Smooth muscle cell (in vitro differentiated cells): ENCODE measurements at regions not wholly inside any gene's neighbourhood (a gene's known extent, or its start where the extent isn't known, plus 50 kb on each side); places are given as distances from the start of the nearest gene placed in this dataset.
"Not testable (repeated sequence)": the region's sequence is repeated elsewhere in the genome, so short reads cannot be mapped to it uniquely, and the experiment has no call there.

Experiments used
- DNase-seq: peaks from one replicate; lab custom pipeline; 2025; ENCODE audit not compliant: unreplicated experiment; lab: John Stamatoyannopoulos, UW
- H2AFZ ChIP-seq: fragments of 200-600 bp; sonication (generic); 2 replicates; pipeline ENCODE4 v1.6.0; 2016; ENCODE audit warnings: antibody characterized with exemption, low read depth, mild to moderate bottlenecking
- H3F3A ChIP-seq: fragments of 200-600 bp; sonication (generic); 2 replicates; pipeline ENCODE4 v1.6.0; 2017; ENCODE audit warnings: antibody characterized with exemption, low read depth
- H3K27ac ChIP-seq: fragments of 200-600 bp; sonication (generic); 2 replicates; pipeline ENCODE4 v1.5.1; 2016; ENCODE audit warnings: low read depth, mild to moderate bottlenecking
- H3K27me3 ChIP-seq: fragments of 200-600 bp; sonication (generic); 2 replicates; pipeline ENCODE4 v1.6.1; 2016; ENCODE audit warnings: low read depth, mild to moderate bottlenecking
- H3K36me3 ChIP-seq: fragments of 200-600 bp; sonication (generic); 2 replicates; pipeline ENCODE4 v1.5.1; 2016; ENCODE audit warnings: low read depth
- H3K4me1 ChIP-seq: fragments of 200-600 bp; sonication (generic); 2 replicates; pipeline ENCODE4 v1.5.1; 2016; ENCODE audit warnings: low read depth
- H3K4me2 ChIP-seq: fragments of 200-600 bp; sonication (generic); 2 replicates; pipeline ENCODE4 v1.6.0; 2016; ENCODE audit warnings: mild to moderate bottlenecking
- H3K4me3 ChIP-seq: fragments of 200-600 bp; sonication (generic); 2 replicates; pipeline ENCODE4 v1.5.1; 2016; ENCODE audit warnings: mild to moderate bottlenecking
- H3K79me2 ChIP-seq: fragments of 200-600 bp; sonication (generic); 2 replicates; pipeline ENCODE4 v1.6.0; 2016; ENCODE audit warnings: low read depth, mild to moderate bottlenecking
- H3K9ac ChIP-seq: fragments of 200-600 bp; sonication (generic); 2 replicates; pipeline ENCODE4 v1.6.0; 2016; ENCODE audit warnings: low read depth
- H3K9me3 ChIP-seq: fragments of 200-600 bp; sonication (generic); replicated peaks from 2 replicates; pipeline ENCODE4 v1.5.1; 2016; ENCODE audit warnings: low read depth
- H4K20me1 ChIP-seq: fragments of 200-600 bp; sonication (generic); 2 replicates; pipeline ENCODE4 v1.6.0; 2016; ENCODE audit warnings: low read depth
- WGBS: methylation state at CpG from one replicate; pipeline ENCODE4 v1.1.7; 2016; ENCODE audit warnings: low lambda C conversion rate; 5-methylcytosine and 5-hydroxymethylcytosine counted together
- TF ChIP-seq, protein P1 (sequence below): fragments of 200-600 bp; sonication (generic); IDR thresholded peaks from 2 replicates; pipeline ENCODE4 v1.5.1; 2017; ENCODE audit warnings: borderline replicate concordance, mild to moderate bottlenecking, antibody characterized with exemption; ENCODE audit not compliant: insufficient read depth, poor library complexity, severe bottlenecking

GRCh38 chr12:93239789-93240188 is 137.9 kb upstream of the NUDT4 start:
- WGBS, result 96% methylated on average over 2 of the region's 2 CpGs
- DNase-seq, H4K20me1 ChIP-seq, H3K9ac ChIP-seq, H3F3A ChIP-seq, H3K4me1 ChIP-seq, H3K4me3 ChIP-seq, H3K27me3 ChIP-seq, H3K4me2 ChIP-seq, H3K27ac ChIP-seq, H3K9me3 ChIP-seq, H3K36me3 ChIP-seq, H2AFZ ChIP-seq, H3K79me2 ChIP-seq: not testable (repeated sequence)

DNA sequence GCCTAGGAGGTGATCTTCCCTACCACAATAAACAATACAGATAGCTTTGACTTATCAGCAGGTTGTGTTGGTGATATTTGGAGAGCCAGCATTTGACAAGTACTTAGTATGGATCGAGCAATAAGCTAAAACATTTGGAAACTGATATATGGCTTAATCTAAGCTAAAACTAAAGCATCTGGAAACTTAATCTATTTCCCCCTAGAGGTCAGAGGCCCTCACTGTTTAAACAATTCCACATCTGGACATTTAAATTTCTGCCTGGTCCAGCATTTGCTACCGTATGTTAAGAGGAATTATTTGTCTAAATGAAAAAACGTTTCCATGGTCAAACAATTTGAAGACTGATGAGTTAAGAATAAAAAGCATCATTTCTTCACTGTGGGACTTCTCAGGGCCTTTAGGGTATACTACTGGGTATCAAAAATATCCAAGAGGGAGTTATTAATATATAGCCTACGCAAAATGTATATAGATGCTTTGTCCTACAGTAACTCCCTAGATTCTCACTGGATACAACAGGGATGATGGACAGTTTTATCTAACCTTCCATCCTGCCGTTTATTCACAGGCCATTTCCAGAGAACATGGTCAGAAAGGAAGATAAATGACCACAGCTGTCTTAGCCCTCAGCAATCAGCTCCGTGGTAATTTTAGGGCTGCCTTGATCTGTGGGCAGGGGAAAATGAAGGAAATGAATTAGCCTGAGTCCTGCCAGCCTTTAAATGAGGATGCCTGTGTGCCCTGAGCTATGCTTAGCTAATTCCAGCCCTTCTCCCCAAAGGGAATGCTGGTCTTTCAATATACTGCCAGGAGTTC is 135.4 kb upstream of the NUDT4 start:
- 53% methylated on average over 6 of the region's 6 CpGs for WGBS
- TF ChIP-seq, protein P1, sequence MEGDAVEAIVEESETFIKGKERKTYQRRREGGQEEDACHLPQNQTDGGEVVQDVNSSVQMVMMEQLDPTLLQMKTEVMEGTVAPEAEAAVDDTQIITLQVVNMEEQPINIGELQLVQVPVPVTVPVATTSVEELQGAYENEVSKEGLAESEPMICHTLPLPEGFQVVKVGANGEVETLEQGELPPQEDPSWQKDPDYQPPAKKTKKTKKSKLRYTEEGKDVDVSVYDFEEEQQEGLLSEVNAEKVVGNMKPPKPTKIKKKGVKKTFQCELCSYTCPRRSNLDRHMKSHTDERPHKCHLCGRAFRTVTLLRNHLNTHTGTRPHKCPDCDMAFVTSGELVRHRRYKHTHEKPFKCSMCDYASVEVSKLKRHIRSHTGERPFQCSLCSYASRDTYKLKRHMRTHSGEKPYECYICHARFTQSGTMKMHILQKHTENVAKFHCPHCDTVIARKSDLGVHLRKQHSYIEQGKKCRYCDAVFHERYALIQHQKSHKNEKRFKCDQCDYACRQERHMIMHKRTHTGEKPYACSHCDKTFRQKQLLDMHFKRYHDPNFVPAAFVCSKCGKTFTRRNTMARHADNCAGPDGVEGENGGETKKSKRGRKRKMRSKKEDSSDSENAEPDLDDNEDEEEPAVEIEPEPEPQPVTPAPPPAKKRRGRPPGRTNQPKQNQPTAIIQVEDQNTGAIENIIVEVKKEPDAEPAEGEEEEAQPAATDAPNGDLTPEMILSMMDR, result no peak
- Histone ChIP-seq H3K27me3 (no peaks in the 10 kb centered on the region), H3K27ac (no peak overlapping the region), H4K20me1 (no peaks in the 10 kb centered on the region), H3K36me3 (no peaks in the 10 kb centered on the region), H3K4me2 (no peak overlapping the region), H3K4me1 (no peaks in the 10 kb centered on the region), H3K79me2 (no peaks in the 10 kb centered on the region), H3K4me3 (no peak overlapping the region), H3K9me3 (no peaks in the 10 kb centered on the region), H3F3A (peaks cover 7% of the 10 kb centered on the region), H2AFZ (no peak overlapping the region), H3K9ac (no peak overlapping the region)
- no peak for DNase-seq

DNA sequence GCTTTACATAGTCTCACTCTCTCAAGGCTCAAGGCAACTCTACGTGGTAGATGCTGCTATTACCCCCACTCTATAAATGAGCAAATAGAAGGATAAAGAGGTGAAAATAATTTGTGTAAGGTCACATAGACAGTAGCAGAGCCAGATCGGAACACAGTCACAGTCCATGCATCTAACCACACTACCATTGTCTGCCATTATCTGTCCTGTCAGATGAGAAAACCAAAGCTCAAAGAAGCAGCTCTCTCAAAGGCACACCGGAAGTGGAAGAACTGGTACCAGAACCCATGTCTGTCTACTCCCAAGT is 134.4 kb upstream of the NUDT4 start:
- Histone ChIP-seq H3K79me2 (no peaks in the 10 kb centered on the region), H2AFZ (no peak overlapping the region), H3K27ac (no peak overlapping the region), H3K4me1 (no peaks in the 10 kb centered on the region), H3K36me3 (no peaks in the 10 kb centered on the region), H3K27me3 (no peaks in the 10 kb centered on the region), H3K4me2 (no peak overlapping the region), H3K4me3 (no peak overlapping the region), H3F3A (peaks cover 7% of the 10 kb centered on the region), H4K20me1 (no peaks in the 10 kb centered on the region), H3K9ac (no peak overlapping the region), H3K9me3 (no peaks in the 10 kb centered on the region)
- TF ChIP-seq, protein P1, result no peak
- 77% methylated on average over 3 of the region's 3 CpGs for WGBS
- no peak for DNase-seq

GRCh38 chr12:93243689-93244513 is 133.8 kb upstream of the NUDT4 start:
- H3K4me3 ChIP-seq, result no peak overlapping the region
- H3K9ac ChIP-seq, result no peak overlapping the region
- peak overlapping the region; percentile 38 for H2AFZ ChIP-seq
- no peaks in the 10 kb centered on the region for H3K27me3 ChIP-seq
- peaks cover 7% of the 10 kb centered on the region for H3F3A ChIP-seq
- no peaks in the 10 kb centered on the region for H4K20me1 ChIP-seq
- 44% methylated on average over 4 of the region's 4 CpGs for WGBS
- H3K4me1 ChIP-seq, result no peaks in the 10 kb centered on the region
- no peaks in the 10 kb centered on the region for H3K36me3 ChIP-seq
- no peaks in the 10 kb centered on the region for H3K9me3 ChIP-seq
- H3K27ac ChIP-seq, result peak overlapping the region; percentile 7
- H3K79me2 ChIP-seq, result no peaks in the 10 kb centered on the region
- H3K4me2 ChIP-seq, result peak overlapping the region; percentile 9
- TF ChIP-seq, protein P1, result no peak
- DNase-seq, result no peak
